H9 (cell line): ENCODE measurements at regions not wholly inside any gene's neighbourhood (a gene's known extent, or its start where the extent isn't known, plus 50 kb on each side); places are given as distances from the start of the nearest gene placed in this dataset.

ENCODE experiments used
- DNase-seq: peaks from one replicate; pipeline ENCODE4 v3.0.0-alpha.2; 2017
- H2AFZ ChIP-seq: one replicate; pipeline ENCODE4 v1.6.1; 2013; ENCODE audit warnings: mild to moderate bottlenecking, low read length, control low read depth, moderate library complexity
- H2AK5ac ChIP-seq: 2 replicates; pipeline ENCODE4 v1.6.1; 2013; ENCODE audit warnings: low read length, control low read depth, mixed read lengths; ENCODE audit not compliant: insufficient read length
- H2BK120ac ChIP-seq: one replicate; pipeline ENCODE4 v1.6.1; 2013; ENCODE audit warnings: low read depth, mild to moderate bottlenecking, low read length, control low read depth, inconsistent platforms; ENCODE audit not compliant: poor library complexity, severe bottlenecking
- H2BK12ac ChIP-seq: 2 replicates; pipeline ENCODE4 v1.6.1; 2013; ENCODE audit warnings: low read length, control low read depth, mixed read lengths, low read depth; ENCODE audit not compliant: insufficient read length
- H2BK15ac ChIP-seq: 2 replicates; pipeline ENCODE4 v1.6.1; 2013; ENCODE audit warnings: low read depth, low read length, control low read depth
- H2BK20ac ChIP-seq: one replicate; pipeline ENCODE4 v1.6.1; 2013; ENCODE audit warnings: low read depth, mild to moderate bottlenecking, low read length, control low read depth, inconsistent platforms; ENCODE audit not compliant: poor library complexity, severe bottlenecking
- H2BK5ac ChIP-seq: 2 replicates; pipeline ENCODE4 v1.6.1; 2013; ENCODE audit warnings: low read length, control low read depth, mixed read lengths; ENCODE audit not compliant: insufficient read length
- H3K14ac ChIP-seq: 2 replicates; pipeline ENCODE4 v1.6.1; 2013; ENCODE audit warnings: low read length, control low read depth; ENCODE audit not compliant: insufficient read depth
- H3K18ac ChIP-seq: 2 replicates; pipeline ENCODE4 v1.6.1; 2013; ENCODE audit warnings: low read depth, mild to moderate bottlenecking, mixed read lengths, low read length, control low read depth; ENCODE audit not compliant: insufficient read length
- H3K23ac ChIP-seq: 2 replicates; pipeline ENCODE4 v1.6.1; 2013; ENCODE audit warnings: low read length, control low read depth, mixed read lengths, low read depth; ENCODE audit not compliant: insufficient read length
- H3K23me2 ChIP-seq: 2 replicates; pipeline ENCODE4 v1.6.1; 2013; ENCODE audit warnings: low read depth, mild to moderate bottlenecking, mixed read lengths, low read length, control low read depth; ENCODE audit not compliant: insufficient read length, poor library complexity, severe bottlenecking
- H3K27ac ChIP-seq: 2 replicates; pipeline ENCODE4 v1.5.1; 2013; ENCODE audit warnings: low read length, control low read depth, mixed read lengths, low read depth; ENCODE audit not compliant: insufficient read length
- H3K27me3 ChIP-seq: 2 replicates; pipeline ENCODE4 v1.6.1; 2013; ENCODE audit warnings: low read length, control low read depth, inconsistent platforms; ENCODE audit not compliant: insufficient read depth
- H3K4ac ChIP-seq: 2 replicates; pipeline ENCODE4 v1.6.1; 2013; ENCODE audit warnings: low read depth, mild to moderate bottlenecking, control low read depth, inconsistent platforms, low read length, moderate library complexity
- H3K4me1 ChIP-seq: 2 replicates; pipeline ENCODE4 v1.6.1; 2013; ENCODE audit warnings: low read length, control low read depth, inconsistent platforms; ENCODE audit not compliant: insufficient read depth
- H3K4me2 ChIP-seq: 2 replicates; pipeline ENCODE4 v1.6.1; 2013; ENCODE audit warnings: low read length, control low read depth, mixed read lengths; ENCODE audit not compliant: insufficient read length, insufficient read depth
- H3K56ac ChIP-seq: 2 replicates; pipeline ENCODE4 v1.6.1; 2013; ENCODE audit warnings: low read depth, mild to moderate bottlenecking, mixed read lengths, low read length, control low read depth; ENCODE audit not compliant: insufficient read length
- H3K79me1 ChIP-seq: 2 replicates; pipeline ENCODE4 v1.6.1; 2013; ENCODE audit warnings: low read depth, mild to moderate bottlenecking, moderate library complexity, low read length, control low read depth, inconsistent platforms; ENCODE audit not compliant: insufficient read depth, poor library complexity, severe bottlenecking
- H3K79me2 ChIP-seq: 2 replicates; pipeline ENCODE4 v1.6.1; 2013; ENCODE audit warnings: low read length, control low read depth, inconsistent platforms; ENCODE audit not compliant: insufficient read depth
- H3K9ac ChIP-seq: 2 replicates; pipeline ENCODE4 v1.6.1; 2013; ENCODE audit warnings: low read length, control low read depth, mixed read lengths; ENCODE audit not compliant: insufficient read length; ENCODE audit errors: extremely low read depth
- H3K9me3 ChIP-seq: one replicate; pipeline ENCODE4 v1.6.1; 2013; ENCODE audit warnings: low read depth, low read length, inconsistent platforms; ENCODE audit not compliant: control insufficient read depth
- H3T11ph ChIP-seq: one replicate; pipeline ENCODE4 v1.6.1; 2013; ENCODE audit warnings: mild to moderate bottlenecking, low read length, control low read depth, inconsistent platforms
- H4K20me1 ChIP-seq: one replicate; pipeline ENCODE4 v1.6.1; 2013; ENCODE audit not compliant: control insufficient read depth, insufficient read length, insufficient read depth
- H4K5ac ChIP-seq: 2 replicates; pipeline ENCODE4 v1.6.1; 2013; ENCODE audit warnings: low read depth, mild to moderate bottlenecking, mixed read lengths, low read length, control low read depth; ENCODE audit not compliant: insufficient read length
- H4K8ac ChIP-seq: replicated peaks from 2 replicates; pipeline ENCODE4 v1.6.1; 2013; ENCODE audit warnings: low read length, control low read depth, mixed read lengths, low read depth; ENCODE audit not compliant: insufficient read length
- H4K91ac ChIP-seq: 2 replicates; pipeline ENCODE4 v1.6.1; 2013; ENCODE audit warnings: low read depth, mild to moderate bottlenecking, moderate library complexity, mixed read lengths, low read length, control low read depth; ENCODE audit not compliant: insufficient read length
- H3K27ac Mint-ChIP-seq, 3 experiments: 2 replicates in 2 of 3; 3 replicates in 1 of 3; pipeline ENCODE4 v1.8.0; 2020 to 2021; ENCODE audit warnings: mixed read lengths in 3 of 3, mild to moderate bottlenecking in 1 of 3, moderate library complexity in 1 of 3
- H3K27me3 Mint-ChIP-seq: 2 replicates; pipeline ENCODE4 v1.8.0; 2021; ENCODE audit warnings: low read depth, mild to moderate bottlenecking, moderate library complexity, mixed read lengths
- H3K36me3 Mint-ChIP-seq, 3 experiments: 2 replicates in 2 of 3; 3 replicates in 1 of 3; pipeline ENCODE4 v1.8.0; 2020 to 2021; ENCODE audit warnings: low read depth in 3 of 3, mixed read lengths in 3 of 3; ENCODE audit not compliant: insufficient read depth in 1 of 3
- H3K4me1 Mint-ChIP-seq, 2 experiments: 2 replicates each; pipeline ENCODE4 v1.8.0; 2020; ENCODE audit warnings: mixed read lengths in 2 of 2
- H3K4me3 Mint-ChIP-seq, 2 experiments: 2 replicates in 1 of 2; 3 replicates in 1 of 2; pipeline ENCODE4 v1.8.0; 2020 to 2021; ENCODE audit warnings: mild to moderate bottlenecking in 2 of 2, mixed read lengths in 2 of 2, moderate library complexity in 1 of 2
- H3K9me3 Mint-ChIP-seq, 2 experiments: 2 replicates in 1 of 2; 3 replicates in 1 of 2; pipeline ENCODE4 v1.8.0; 2020; ENCODE audit warnings: mild to moderate bottlenecking in 2 of 2, mixed read lengths in 2 of 2, moderate library complexity in 1 of 2
- TF ChIP-seq, protein P1 (sequence below): fragments of 200-600 bp; sonication (generic); conservative IDR thresholded peaks from 3 replicates; pipeline ENCODE4 v1.8.0; 2021; ENCODE audit warnings: antibody characterized with exemption, mild to moderate bottlenecking

GRCh38 chr21:27646691-27647090 is 679.8 kb upstream of the ADAMTS5 start:
- no peak overlapping the region for H3K9ac ChIP-seq
- TF ChIP-seq, protein P1, sequence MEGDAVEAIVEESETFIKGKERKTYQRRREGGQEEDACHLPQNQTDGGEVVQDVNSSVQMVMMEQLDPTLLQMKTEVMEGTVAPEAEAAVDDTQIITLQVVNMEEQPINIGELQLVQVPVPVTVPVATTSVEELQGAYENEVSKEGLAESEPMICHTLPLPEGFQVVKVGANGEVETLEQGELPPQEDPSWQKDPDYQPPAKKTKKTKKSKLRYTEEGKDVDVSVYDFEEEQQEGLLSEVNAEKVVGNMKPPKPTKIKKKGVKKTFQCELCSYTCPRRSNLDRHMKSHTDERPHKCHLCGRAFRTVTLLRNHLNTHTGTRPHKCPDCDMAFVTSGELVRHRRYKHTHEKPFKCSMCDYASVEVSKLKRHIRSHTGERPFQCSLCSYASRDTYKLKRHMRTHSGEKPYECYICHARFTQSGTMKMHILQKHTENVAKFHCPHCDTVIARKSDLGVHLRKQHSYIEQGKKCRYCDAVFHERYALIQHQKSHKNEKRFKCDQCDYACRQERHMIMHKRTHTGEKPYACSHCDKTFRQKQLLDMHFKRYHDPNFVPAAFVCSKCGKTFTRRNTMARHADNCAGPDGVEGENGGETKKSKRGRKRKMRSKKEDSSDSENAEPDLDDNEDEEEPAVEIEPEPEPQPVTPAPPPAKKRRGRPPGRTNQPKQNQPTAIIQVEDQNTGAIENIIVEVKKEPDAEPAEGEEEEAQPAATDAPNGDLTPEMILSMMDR = no peak
- H3K4me1 Mint-ChIP-seq = no peaks in the 10 kb centered on the region; a peak in 1 of 4 replicates

More at GRCh38 chr21:27646691-27647090, 679.8 kb upstream of the ADAMTS5 start:
- Histone ChIP-seq H2AK5ac (no peak overlapping the region), H3K23ac (no peak overlapping the region), H4K8ac (no peak overlapping the region), H4K20me1 (no peaks in the 10 kb centered on the region), H3K4me2 (no peak overlapping the region), H3K9me3 (no peaks in the 10 kb centered on the region), H2BK12ac (no peak overlapping the region), H3K79me2 (no peaks in the 10 kb centered on the region), H3K4ac (no peak overlapping the region), H3K18ac (no peak overlapping the region), H4K5ac (no peak overlapping the region), H2BK20ac (no peak overlapping the region), H2BK15ac (no peak overlapping the region), H4K91ac (no peak overlapping the region), H3K23me2 (no peaks in the 10 kb centered on the region), H3K27ac (no peak overlapping the region), H3K27me3 (no peaks in the 10 kb centered on the region), H3K79me1 (no peaks in the 10 kb centered on the region), H3K4me1 (no peaks in the 10 kb centered on the region), H2BK5ac (no peak overlapping the region), H2BK120ac (no peak overlapping the region), H3T11ph (no peak overlapping the region), H3K14ac (no peak overlapping the region), H2AFZ (no peak overlapping the region), H3K56ac (no peak overlapping the region)
- Mint-ChIP-seq H3K9me3 (peaks cover 3 to 13% of the 10 kb centered on the region in 2 experiments; a peak in 2 of 5 replicates), H3K36me3 (peaks cover 0 to 4% (median 0%) of the 10 kb centered on the region in 3 experiments; a peak in 1 of 7 replicates), H3K4me3 (no peak overlapping the region), H3K27ac (no peak overlapping the region), H3K27me3 (no peaks in the 10 kb centered on the region)
- no peak for DNase-seq
